DMS 273 (cell line): ENCODE measurements at regions not wholly inside any gene's neighbourhood (a gene's known extent, or its start where the extent isn't known, plus 50 kb on each side); places are given as distances from the start of the nearest gene placed in this dataset.

Experiments used
- DNase-seq: peaks from one replicate; lab custom pipeline; 2025; ENCODE audit not compliant: unreplicated experiment; lab: John Stamatoyannopoulos, UW

DNA sequence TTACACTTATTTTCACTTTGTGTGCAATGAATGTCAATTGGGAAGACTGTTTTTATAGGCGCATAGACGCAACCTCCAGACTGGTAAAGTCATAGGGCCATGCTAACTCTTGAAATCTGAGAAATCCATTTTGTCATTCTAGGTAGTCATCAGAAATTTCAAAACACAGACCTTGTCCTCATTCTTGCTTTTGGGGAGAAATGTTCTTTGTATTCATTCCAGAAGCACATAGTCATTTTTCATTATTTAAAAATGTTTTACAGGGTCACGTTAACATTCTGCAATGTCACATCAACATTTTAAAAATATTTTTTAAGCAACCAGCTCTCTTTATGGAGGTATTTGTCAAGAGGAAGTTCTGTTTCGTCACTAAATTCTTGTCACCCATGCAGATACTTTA, 898.4 kb downstream of the PDCD6IP start:
- DNase-seq: no peak

DNA sequence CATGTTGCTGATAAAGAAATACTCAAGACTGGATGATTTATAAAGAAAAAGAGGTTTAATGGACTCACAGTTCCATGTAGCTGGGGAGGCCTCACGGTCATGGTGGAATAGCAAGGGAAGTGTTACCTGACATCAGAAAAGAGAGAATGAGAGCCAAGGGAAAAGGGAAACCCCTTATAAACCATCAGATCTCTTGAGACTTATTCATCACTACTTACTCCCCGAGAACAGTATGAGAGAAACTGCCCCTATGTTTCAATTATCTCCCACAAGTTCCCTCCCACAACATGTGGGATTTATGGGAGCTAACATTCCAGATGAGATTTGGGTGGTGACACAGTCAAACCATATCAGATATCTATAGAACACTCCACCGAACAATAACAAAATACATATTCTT, 904.6 kb downstream of the PDCD6IP start:
- no peak for DNase-seq

DNA sequence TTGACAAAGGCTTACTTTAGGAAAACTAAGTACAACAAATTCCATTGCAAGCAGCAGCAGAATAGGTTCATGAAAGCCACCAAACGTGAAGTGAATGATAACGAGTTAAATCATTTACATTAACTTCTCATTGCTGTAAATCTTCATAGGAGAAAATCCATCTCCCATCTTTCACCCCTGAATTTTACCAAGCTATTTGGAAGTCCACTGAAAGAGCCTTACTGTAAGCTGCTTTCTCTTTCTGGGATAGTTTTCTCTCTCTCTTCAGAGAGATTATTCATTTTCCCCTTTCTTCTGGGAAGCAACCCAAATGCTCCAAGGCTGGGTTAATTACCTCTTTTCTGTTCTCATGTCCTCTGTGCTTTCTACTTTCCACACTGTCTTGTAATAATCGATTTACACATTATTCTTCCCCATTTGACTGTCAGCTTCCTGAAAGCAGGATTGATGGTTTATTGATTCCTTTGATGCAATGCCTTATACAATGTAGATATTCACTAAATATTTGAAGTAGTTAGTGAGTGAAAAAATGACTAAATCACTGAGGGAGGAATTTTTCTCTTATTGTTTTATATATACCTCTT, 914.3 kb upstream of the ARPP21 start:
- DNase-seq: no peak

DNA sequence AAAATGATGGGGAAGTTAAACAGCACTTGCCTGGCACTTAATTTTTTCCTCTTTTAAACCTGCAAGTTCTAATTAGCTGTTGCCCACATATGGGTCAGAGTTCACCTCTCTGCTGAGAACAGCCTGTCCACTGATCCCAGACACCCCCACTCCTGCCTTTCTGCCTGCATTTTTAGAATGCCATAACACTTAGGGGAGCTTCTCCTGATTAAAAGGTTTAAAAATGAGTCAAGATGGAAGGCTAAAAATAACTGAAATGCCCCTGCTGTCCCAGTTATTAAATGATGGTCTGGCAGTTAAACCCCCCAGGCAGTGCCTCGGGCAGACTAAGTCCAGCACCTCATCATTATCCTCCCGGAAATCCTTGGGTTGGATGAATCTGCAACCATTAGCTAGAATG, 913.6 kb upstream of the ARPP21 start:
- DNase-seq: no peak

DNA sequence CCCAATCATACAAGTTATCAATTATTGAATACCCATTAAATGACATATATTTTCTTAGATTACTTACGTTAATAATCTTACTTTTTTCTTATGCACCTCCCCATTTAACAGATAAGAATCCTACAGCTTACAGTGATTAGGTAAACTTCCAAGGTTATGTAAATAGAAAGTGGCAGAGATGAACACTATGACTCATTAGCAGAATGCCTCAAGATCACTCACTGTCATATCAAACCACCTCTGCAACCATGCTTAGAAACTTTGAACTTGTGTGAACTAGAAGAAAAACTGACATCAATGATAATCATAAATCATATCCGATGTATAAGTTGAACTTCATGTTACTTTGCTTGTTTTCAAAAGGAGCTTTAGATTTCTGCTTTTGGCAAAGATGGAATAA, 911.6 kb upstream of the ARPP21 start:
- no peak for DNase-seq

DNA sequence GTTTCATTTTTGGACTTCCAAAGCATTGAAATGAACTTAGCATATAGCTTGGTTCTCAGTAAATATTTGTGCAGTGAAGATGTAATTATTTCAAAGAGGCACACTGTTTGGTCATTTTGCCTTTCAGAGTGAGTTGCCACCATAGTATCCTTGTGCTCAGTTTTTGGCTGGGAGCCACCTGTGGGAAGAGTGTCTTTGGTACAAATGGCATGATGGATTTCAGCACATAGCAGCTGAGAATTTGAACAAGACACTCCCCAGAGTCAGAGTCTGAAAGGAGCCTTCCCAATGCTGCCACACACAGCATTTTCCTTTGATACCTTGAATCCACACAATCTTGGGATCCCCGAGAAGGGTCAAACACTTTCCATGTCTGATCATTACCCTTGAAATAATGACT, 897.2 kb upstream of the ARPP21 start:
- no peak for DNase-seq

DNA sequence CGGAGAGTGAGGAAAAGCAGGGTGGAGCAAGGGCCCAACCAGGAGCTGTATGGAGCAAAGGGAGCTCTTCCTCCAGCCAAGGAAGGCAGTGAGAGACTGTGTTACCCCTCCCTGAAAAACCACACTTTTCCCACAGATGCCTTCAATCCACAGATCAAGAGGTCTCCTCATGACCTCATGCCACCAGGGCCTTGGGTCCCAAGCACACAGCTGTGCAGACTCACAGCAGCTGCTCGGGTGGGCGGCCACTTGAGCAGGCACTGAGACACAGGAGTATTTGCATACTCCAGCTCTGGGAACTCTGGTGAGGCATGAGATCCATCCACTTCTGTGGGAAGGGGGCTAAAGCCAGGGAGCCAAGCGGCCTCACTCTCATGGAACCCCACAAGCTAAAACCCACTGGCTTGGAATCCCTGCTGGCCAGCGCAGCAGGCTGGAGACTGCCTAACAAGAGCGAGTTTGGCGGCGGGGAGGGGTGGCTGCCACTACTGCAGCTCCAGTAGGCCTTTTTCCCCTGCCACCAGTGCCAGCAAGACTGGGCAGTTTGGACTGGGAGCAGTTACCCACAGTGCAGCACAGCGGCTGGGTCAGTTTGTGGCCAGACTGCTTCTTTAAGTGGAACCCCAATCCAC, 880.6 kb upstream of the ARPP21 start:
- no peak for DNase-seq

DNA sequence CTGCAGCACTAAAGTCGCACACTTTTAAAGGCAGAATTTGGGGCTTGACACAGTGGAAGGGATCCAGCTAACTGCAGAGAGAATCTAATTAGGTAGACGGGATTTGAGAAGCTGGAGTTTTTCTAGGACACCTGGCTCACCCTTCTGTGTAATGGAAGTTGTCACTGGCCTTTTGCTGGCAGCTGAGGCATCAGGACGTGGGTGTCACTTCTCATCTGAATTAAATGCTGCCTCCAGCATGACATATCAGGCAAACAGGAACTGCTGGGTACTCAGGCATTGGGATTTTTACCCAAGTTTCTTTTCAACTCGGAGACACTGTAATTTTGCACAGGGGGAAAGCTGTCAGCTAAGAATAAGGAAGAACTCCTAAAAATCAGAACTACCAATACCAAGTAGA, 861.9 kb upstream of the ARPP21 start:
- DNase-seq: no peak

DNA sequence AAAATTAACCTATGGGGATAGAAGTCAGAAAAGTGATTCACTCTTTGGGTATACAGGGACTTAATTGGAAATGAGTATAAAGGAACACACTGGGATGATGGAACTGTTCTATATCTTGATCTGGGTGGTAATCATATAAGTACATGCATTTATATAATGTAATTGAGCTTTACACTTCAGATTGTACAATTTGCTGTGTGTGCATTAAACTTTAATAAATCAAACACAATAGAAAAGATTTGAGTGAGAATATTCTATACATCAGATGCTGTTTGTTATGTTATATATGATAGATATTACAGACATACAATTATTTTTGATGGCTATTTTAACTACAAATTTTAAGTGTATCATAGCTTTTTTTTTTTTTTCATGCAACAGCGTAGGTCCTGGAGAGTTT, 860.2 kb upstream of the ARPP21 start:
- DNase-seq: no peak

DNA sequence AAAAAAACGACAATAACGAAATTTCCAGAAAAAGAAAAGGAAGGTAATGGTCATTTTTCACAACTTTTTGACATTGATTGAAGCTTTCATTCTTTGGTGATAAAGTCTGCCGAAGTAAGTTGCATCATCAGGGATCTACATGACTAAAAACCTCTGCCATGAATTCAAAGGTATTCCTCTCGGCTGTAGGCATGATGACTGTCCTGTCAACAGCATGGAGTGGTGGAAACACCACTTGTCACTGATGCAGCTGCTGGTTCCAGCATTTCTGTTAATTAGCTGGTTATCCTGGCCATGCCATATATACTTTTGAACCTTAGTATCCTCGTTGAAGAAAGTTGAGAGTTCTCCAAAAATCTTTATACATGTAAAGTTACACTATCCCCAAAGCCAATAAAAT, 859.0 kb upstream of the ARPP21 start:
- DNase-seq: no peak

DNA sequence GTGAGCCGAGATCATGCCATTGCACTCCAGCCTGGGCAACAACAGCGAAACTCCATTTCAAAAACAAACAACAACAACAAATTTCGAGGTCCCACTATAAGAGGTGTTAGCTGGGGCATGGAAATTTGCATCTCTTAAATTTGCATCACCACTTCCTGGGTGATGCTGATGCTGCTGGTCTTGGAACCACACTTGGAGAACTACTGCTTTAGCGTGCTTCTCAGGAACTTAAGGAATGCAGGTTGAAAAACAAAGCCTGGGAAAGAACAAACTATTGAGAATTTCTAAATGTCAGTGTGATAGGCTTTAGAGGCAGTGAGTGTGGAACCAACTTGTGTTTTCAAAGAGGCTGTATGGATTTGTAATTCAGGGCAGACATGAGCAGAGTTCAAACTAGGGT, 858.4 kb upstream of the ARPP21 start:
- DNase-seq: no peak

DNA sequence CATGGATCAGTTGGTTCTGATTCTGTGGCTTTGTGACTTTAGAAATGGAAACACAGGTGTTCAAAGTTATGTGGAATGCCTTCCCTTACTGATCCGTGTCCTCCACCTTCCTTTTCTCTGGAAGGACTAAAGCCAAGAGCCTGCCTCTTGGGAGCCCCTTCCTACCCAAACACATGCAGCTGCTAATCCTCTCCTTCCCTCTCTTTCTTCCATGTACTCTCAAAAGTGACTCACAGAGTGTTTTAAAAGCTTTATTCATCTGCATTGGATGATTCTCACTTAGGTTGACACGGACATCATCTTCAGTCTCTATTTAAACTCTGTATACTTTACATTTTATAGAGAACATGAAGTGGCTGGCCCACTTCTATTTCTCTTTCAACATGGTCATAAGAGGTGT, 856.5 kb upstream of the ARPP21 start:
- peak; percentile 5 for DNase-seq

DNA sequence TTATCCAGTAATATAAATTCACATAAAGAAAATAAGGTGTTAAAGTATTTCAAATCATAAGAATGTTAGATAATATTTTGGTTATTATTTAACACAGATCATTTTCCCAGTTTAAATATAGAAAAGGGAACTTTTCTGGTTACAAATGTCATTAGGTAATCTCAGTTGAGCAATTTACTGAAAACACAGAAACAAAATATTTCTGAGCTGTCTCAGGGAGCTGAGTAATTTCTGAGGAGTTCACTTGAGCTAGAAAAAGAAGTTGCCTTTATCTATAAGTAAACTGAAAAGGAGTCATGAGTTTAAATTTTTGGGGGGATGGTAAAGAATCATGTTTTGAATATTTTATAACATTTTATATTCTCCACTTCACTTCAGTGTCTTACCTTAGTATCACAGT, 855.4 kb upstream of the ARPP21 start:
- DNase-seq: no peak

DNA sequence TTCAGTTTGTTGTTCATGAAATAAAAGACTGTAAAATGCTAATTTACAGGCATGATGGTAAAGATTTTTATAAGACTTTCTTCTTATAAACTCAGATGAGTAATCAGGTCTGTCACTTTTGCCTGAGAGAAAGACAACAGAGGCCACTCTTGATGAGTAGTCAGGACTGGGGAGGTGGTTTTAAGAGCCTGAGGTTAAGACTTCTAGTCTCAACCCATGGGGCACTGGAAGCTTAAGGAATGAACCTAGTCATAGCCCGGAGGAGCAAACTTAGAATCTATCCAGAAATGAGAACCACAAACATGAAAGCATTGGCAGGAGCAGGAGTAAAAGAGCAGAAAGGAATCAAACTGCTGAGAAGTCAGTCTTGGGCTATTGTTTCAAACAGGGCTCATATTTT, 846.3 kb upstream of the ARPP21 start:
- DNase-seq: no peak

DNA sequence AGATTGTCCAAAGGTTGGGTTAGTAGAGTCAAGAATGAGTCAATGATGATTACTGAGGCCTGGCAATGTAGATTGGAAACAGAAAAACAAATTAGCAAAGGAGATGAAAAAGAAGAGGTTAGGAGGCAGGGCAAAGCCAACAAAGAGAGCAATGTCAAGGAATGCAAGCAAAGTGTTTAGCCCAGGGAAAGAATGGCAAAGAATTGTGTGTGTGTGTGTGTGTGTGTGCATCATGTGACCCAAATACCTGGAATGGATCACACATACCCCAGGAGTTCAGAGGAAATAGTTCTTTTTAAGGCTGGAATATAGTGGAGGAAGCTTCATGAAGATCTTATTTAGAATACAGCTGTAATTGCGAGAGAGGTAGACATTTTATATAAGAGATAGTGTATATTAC, 831.7 kb upstream of the ARPP21 start:
- no peak for DNase-seq

DNA sequence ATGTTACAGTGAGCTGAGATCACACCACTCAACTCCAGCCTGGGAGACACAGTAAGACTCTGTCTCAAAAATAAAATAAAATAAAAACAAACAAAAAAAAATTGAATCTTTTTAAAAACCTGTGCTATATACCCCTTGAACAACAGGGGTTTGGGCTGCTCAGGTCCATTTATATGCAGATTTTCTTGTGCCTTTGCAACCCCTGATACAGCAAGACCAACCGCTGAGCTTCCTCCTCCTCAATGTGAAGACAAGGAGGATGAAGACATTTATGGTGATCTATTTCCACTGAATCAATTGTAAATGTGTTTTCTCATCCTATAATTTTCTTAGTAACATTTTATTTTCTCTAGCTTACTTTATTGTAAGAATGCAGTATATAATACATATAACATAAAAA, 831.0 kb upstream of the ARPP21 start:
- DNase-seq: no peak

DNA sequence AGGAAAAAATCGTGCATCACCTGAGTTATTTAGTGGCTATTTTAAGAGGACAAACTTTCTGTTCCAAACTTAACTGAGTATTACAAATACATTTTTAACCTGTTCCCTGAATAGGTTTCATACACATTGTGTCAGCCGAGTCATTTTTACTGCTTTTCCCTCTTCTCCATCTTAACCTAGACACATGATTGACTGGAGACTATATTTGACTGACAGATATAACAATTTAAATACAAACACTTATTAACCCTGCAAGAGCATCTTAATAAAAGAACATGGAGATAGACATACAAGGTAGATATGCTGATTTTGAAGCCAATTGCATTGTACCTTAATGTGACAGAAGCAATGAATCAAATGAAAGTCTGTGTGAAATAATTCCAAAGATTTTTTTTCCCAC, 810.5 kb upstream of the ARPP21 start:
- no peak for DNase-seq

DNA sequence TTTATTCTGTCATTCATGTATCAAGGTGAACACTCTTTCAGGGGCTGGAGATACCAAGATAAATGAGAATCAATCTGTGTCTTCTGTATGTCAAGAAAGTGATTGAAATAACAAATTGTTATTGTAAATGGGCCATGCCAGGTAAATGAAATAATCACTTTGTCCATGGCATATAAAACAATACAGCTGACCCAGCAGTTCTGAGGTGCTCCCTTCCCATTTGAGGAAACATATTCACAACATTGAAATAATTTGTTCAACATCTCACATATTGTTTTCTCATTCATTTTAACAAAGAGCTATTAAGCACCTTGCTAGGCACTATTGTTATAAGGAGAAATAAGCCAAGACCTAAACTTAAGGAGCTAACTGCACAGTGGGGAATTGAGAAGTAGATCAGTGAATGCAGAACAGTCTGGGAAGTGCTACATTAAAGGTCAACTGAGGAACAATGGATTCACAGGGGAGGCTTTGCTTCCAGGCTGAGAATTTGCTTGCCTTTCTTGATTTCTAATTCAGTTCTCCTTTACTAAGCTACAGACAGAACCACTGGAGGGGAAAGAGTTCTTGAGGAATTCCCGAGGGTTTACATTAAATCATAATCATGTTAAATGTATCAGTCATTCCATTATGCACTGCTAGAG, 806.3 kb upstream of the ARPP21 start:
- no peak for DNase-seq

DNA sequence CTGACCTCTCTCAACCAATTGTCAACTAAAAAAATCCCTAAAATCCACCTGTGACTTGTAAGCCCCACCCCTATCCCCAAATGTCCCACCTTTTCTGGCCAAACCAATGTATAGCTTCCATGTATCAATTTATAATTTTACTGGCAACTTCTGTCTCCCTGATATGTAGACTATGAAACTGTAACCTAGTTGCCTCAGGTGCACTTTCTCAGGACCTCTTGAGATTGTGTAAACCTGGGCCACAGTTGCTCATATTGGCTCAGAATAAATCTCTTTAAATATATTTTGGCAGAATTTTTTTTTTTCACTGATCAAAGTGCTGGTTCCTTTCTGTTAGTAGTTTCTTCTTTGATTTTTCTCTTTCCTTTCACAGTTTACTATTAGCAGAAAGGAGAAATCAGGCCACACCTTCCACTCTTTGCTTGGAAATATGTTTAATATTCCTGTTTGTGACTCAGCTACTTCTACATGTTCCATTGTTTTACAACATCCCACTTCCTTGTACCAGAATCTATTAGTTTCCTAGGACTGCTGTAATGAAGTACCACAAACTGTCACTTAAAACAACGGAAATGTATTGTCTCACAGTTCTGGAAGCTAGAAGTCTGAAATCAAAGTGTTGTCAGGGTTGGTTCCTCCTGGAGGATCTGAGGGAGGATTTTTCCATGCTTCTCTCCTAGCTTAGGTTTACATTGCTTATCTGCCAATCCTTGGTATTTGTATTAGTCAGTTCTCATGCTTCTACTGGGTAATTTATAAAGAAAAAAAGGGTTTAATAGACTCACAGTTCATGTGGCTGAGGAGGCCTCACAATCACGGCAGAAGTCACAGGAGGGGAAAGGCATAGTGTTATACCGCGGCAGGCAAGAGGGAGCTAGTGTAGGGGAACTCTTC, 801.2 kb upstream of the ARPP21 start:
- no peak for DNase-seq

DNA sequence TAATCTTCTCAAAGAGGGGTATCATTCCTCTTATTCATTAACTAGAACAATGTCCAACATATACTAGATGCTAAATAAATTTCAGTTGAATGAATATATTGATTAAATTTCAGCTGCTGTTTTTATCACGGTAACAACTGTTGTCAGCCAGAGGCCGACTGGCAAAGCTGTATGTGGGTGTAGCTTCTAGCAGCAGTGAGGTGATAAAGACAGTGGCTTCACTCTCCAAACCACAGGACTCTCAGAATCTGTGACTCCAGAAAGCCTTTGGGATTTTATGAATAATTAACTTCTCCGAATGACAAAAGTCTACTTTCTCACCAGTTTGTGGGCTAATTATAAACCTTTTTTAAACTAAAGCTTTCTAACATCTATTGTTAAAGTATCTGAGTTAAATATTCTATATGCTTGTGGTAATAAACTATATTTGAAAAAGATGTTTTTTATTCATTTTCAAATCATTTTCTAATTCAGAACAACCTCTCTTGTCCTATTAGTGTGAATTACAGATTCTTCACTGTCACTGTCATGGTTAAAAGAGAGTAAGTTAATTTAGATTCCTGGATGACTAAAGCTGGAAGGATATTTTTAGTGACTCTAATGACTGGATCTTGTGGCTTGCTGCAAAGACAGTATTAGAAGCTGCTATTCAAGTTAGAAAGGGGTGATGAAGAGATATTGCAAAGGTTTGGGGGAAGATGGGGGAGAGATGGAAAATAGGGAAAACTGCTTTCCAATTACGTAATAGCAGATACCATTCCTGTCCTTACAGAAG, 796.4 kb upstream of the ARPP21 start:
- DNase-seq: no peak

DNA sequence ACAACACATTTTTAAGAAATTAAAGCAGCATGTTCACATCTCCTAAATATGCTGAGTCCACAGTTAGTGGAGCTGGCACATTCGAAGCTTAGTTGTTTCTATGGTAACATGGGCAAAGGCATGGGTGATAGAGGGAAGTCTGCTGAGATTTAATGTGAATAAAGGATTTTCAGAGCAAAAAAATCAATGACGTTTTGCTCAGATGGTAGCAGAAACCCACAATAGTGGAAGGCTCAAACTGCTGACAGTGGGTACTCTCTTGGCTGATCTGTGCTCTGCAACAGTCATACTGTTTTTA, 795.1 kb upstream of the ARPP21 start:
- DNase-seq: no peak
